Body of pancreas (tissue), 4 donors: ENCODE measurements at regions not wholly inside any gene's neighbourhood (a gene's known extent, or its start where the extent isn't known, plus 50 kb on each side); places are given as distances from the start of the nearest gene placed in this dataset.
"Not testable (repeated sequence)": the region's sequence is repeated elsewhere in the genome, so short reads cannot be mapped to it uniquely, and the experiment has no call there.

ENCODE experiments used
- POLR2A ChIP-seq, 3 donors: fragments of 450-650 bp; IDR thresholded peaks; one replicate each; pipeline ENCODE4 v1.6.1; 2016; ENCODE audit warnings: antibody characterized with exemption in 3 of 3, mild to moderate bottlenecking in 2 of 3
- TF ChIP-seq, protein P1 (sequence below), 7 experiments: fragments of 450-650 bp in 4 of 7; fragments of 200-600 bp in 3 of 7; sonication (generic) in 3 of 7; IDR thresholded peaks; one replicate each; pipeline ENCODE4 v1.5.1; 2016 to 2019; ENCODE audit warnings: antibody characterized with exemption in 7 of 7

DNA sequence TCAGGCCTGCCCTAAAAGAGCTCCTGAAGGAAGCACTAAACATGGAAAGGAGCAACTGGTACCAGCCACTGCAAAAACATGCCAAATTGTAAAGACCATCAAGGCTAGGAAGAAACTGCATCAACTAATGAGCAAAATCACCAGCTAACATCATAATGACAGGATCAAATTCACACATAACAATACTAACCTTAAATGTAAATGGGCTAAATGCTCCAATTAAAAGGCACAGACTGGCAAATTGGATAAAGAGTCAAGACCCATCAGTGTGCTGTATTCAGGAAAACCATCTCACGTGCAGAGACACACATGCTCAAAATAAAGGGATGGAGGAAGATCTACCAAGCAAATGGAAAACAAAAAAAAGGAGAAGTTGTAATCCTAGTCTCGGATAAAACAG, 50.6 kb upstream of the IGSF10 start:
- TF ChIP-seq, protein P1, sequence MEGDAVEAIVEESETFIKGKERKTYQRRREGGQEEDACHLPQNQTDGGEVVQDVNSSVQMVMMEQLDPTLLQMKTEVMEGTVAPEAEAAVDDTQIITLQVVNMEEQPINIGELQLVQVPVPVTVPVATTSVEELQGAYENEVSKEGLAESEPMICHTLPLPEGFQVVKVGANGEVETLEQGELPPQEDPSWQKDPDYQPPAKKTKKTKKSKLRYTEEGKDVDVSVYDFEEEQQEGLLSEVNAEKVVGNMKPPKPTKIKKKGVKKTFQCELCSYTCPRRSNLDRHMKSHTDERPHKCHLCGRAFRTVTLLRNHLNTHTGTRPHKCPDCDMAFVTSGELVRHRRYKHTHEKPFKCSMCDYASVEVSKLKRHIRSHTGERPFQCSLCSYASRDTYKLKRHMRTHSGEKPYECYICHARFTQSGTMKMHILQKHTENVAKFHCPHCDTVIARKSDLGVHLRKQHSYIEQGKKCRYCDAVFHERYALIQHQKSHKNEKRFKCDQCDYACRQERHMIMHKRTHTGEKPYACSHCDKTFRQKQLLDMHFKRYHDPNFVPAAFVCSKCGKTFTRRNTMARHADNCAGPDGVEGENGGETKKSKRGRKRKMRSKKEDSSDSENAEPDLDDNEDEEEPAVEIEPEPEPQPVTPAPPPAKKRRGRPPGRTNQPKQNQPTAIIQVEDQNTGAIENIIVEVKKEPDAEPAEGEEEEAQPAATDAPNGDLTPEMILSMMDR (IDR thresholded peaks at IDR 0.05) = not testable (repeated sequence)
- TF ChIP-seq POLR2A (IDR thresholded peaks at IDR 0.05) = not testable (repeated sequence)
